OCI-LY1 (cell line): ENCODE measurements at regions not wholly inside any gene's neighbourhood (a gene's known extent, or its start where the extent isn't known, plus 50 kb on each side); places are given as distances from the start of the nearest gene placed in this dataset.

ENCODE experiments used
- EZH2 ChIP-seq: fragments of 200-600 bp; sonication (generic), shearing (Covaris generic); IDR thresholded peaks from 2 replicates; pipeline ENCODE4 v1.8.0; 2017; ENCODE audit warnings: borderline replicate concordance, mixed run types, mild to moderate bottlenecking, antibody characterized with exemption, low read length, moderate library complexity, mixed read lengths
- TF ChIP-seq, protein P1 (sequence below): fragments of 200-600 bp; sonication (generic), shearing (Covaris generic); IDR thresholded peaks from 2 replicates; pipeline ENCODE4 v1.5.1; 2017; ENCODE audit warnings: mild to moderate bottlenecking, antibody characterized with exemption, low read length, moderate library complexity, mixed read lengths

DNA sequence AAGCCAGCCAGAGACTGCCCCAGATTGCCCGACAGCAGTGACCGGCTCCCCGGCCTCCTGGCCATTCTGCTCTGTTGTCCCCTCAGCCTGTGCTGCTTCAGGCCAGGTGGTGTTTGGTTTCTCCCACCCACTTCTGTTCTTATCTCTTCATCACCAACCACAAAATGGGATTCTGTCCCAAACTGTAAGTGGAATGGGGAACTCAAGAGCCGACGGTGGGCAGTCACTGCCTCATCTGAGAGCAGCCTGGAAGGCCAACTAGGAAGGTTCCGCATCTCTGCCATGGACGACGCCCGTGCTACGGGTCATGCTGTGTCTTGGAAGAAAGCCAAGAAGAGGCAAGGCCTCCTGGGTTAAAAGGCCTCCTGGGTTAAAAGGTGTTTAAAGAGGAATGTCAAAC is 219.0 kb upstream of the PIK3R1 start:
- no peak for TF ChIP-seq EZH2
- TF ChIP-seq, protein P1, sequence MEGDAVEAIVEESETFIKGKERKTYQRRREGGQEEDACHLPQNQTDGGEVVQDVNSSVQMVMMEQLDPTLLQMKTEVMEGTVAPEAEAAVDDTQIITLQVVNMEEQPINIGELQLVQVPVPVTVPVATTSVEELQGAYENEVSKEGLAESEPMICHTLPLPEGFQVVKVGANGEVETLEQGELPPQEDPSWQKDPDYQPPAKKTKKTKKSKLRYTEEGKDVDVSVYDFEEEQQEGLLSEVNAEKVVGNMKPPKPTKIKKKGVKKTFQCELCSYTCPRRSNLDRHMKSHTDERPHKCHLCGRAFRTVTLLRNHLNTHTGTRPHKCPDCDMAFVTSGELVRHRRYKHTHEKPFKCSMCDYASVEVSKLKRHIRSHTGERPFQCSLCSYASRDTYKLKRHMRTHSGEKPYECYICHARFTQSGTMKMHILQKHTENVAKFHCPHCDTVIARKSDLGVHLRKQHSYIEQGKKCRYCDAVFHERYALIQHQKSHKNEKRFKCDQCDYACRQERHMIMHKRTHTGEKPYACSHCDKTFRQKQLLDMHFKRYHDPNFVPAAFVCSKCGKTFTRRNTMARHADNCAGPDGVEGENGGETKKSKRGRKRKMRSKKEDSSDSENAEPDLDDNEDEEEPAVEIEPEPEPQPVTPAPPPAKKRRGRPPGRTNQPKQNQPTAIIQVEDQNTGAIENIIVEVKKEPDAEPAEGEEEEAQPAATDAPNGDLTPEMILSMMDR = no peak
